NCI-H1048 (cell line): ENCODE measurements at regions not wholly inside any gene's neighbourhood (a gene's known extent, or its start where the extent isn't known, plus 50 kb on each side); places are given as distances from the start of the nearest gene placed in this dataset.

Experiments used
- DNase-seq: peaks from one replicate; lab custom pipeline; 2025; lab: John Stamatoyannopoulos, UW

GRCh38 chr6:119542037-119542436, 192.5 kb upstream of the MAN1A1 start:
- no peak for DNase-seq

DNA sequence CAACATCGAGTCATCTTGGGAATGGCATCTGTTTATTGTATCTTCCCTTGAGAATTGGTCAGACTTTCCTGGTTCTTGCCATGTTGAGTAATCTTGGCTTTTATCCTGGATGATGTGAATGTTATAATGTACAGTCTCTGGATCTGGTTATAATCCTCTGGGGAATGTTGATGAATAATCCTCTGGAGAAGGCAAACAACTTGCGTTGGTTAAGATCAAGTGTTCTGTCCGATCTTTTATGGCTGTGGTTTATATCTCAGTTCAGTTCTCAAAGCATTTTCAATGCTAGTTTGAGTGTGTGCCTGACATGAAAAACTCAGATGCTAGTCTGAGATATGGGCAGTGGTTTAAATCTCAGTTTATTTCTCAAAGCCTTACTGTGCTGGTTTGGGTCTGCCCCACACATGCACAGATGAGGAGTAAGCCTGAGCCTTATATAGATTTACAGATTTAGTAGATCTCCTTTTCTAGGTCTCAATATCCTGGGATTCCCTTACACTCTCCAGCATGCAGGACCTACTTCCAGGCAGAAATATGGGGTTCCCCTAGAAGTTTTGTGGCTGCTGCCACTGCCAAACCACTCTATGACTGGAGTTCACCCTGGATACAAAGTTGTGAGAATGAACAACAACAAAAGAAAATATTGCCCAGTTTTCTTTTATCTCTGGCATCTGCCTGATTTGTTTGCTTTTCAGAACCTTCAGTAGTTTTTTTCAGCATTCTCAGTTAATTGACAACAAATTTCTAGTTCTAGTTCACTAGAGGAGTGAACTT, 191.8 kb upstream of the MAN1A1 start:
- no peak for DNase-seq

- no peak for DNase-seq
Observed at GRCh38 chr6:119540417-119540816, 190.9 kb upstream of the MAN1A1 start.

GRCh38 chr6:119539066-119539746, 189.6 kb upstream of the MAN1A1 start:
- no peak for DNase-seq

DNA sequence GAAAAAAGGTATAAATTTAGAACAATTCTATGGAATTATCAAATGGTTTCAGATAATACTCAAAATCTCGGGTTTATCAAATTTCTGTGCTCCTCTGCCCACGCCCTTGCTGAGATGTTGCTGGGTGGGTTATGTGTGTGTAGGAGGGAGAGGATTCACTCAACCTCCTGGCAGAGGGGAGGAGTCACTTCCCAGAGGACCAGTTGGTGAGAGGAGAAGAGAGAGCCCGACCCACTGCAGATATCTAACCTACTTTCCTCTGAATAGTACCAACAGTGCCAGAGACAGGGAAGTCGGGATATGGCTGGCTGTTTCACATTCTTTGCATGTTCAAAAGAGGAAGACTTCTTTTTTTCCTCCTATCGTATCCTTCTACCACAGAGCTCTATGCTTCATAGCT, 187.1 kb upstream of the MAN1A1 start:
- DNase-seq = no peak

DNA sequence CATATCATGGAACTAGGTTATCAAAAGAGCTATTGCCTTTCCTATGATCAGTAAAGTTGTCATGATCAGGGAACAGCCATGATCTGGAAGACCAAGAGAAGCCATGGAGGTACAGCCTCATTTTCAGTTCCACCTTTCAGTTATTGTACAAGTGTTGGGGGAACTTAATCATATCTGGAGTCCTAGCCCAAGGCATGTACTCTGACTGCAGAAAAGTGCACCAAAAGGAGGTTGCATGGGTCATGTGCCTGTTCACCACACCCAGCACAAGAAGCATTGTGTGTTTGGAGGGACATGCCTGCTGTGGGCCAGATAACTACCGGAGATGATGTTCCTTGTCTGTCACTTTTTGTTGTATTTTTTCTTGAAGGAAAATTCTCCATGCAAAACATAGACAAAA, 185.8 kb upstream of the MAN1A1 start:
- DNase-seq = no peak

DNA sequence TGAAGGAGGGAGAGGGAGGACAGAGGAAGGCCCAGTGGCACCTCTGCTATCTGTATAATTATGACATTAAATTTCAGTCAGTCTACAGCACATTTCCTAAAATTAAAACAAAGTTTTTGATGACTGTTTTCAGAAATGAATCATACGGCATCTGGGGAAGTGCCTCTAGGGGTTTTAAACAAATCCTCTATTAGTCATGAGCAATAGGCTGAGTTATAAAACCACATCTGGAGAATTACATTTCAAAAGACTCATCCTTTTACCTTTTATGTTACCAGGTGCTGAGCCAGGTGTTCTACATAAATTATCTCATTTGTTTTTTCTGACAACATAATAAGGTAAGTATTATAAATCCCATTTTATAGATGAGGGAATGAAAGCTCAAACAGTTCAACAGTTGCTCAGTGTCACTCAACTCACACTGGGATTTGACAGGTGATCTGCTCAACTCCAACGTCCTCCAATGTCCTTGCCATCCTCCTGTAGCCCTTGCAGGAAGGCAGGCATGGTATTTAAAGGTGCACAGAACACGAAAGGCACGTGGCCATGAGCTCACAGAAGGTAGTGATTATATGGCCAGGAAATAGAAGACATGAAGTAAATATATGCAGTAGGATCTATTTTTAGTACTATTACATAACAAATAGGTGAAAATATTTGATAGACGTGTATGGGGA, 184.2 kb upstream of the MAN1A1 start:
- DNase-seq = no peak

DNA sequence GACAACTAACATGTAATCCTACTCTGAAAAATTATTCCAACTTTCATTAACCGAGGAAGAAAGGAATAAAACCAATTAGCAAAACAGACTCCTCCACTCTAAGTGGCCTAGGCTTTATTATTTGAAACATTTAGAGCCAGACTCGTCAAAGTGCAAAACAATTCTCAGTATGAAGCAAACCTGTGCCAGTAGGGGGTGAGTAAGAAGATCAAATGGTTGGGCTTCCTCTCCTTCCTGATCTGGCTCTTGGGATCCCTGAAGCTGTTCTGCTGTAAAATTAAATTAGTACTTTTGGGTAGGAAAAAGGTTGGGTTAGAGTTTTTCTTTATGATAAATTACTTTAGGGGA, 177.6 kb upstream of the MAN1A1 start:
- DNase-seq = no peak

DNA sequence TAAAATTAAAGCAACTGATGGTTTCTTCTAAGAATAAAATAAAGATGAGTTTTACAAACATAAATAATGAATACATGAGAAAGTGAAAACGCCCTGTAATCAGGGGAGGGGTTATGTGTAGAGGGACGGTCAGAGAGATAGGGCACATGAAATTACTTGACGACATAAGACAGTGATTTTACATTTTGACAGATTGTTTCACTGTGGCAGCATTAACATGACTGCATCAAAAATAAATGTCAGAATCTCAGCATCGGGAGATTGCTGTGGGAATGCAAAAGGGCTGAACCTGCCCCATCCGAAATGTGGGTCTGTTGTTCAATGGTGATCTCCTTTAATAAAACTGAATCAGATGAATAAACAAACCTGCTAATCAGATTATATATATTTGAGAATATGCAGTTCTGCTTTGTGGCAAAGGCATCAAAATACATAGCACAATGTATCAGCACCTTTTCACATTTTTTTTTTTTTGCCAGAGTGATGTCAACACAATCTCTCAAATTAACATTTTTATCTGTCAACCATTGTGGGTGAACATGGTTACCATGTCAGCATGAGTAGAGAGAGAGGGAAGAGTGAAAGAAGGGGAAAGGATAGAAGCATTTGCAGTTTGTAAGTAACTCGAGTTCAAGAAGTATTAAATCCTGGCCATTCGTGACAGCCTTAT, 177.1 kb upstream of the MAN1A1 start:
- no peak for DNase-seq

GRCh38 chr6:119524410-119524809, 174.8 kb upstream of the MAN1A1 start:
- no peak for DNase-seq

- DNase-seq = no peak
Observed at GRCh38 chr6:119523556-119523955, 174.0 kb upstream of the MAN1A1 start.

DNA sequence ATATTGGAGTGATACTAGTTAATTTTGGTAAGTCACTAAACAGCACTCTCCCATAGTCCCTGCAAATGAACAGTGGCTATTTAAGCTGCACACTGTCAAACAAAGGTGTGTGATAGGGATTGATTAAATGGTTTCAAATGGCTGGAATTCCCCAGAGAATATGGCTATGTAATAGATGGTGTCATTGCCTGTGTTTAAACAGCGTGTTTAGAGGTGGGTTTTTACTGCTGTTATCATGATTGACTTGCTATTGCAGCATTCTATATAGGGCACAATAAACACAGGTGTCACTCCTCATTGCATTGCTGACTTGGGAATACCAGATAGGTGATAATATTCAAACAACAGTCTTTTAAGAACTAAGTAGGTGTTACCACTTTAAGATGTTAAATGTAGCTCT, 171.7 kb upstream of the MAN1A1 start:
- DNase-seq = no peak

- DNase-seq = no peak
Observed at GRCh38 chr6:119517428-119517827, 167.9 kb upstream of the MAN1A1 start.

GRCh38 chr6:119514345-119514744, 164.8 kb upstream of the MAN1A1 start:
- DNase-seq = no peak

DNA sequence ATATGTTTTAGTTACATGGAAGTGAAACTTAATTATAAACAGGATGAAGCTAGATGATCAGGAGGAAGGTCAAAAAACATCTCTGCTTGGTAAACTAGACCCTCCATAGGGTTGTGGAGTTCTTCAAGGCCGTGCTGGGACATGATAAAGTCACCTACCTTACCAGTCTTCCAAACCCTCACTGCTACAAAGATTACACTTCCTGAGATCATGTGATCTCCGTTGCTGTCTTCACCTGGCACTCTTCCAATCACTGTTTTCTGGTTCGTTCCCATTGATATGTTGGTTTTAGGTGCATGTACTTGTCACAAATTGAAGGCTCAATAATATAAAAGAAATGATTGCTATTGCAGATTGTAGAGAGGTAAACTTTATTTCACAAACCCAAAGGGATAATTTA, 161.5 kb upstream of the MAN1A1 start:
- DNase-seq = no peak

GRCh38 chr6:119510246-119510645, 160.7 kb upstream of the MAN1A1 start:
- DNase-seq = no peak

- DNase-seq = no peak
Observed at GRCh38 chr6:119506631-119507174, 157.1 kb upstream of the MAN1A1 start.

GRCh38 chr6:119501798-119502483, 152.4 kb upstream of the MAN1A1 start:
- no peak for DNase-seq

GRCh38 chr6:119499797-119500196, 150.2 kb upstream of the MAN1A1 start:
- no peak for DNase-seq

DNA sequence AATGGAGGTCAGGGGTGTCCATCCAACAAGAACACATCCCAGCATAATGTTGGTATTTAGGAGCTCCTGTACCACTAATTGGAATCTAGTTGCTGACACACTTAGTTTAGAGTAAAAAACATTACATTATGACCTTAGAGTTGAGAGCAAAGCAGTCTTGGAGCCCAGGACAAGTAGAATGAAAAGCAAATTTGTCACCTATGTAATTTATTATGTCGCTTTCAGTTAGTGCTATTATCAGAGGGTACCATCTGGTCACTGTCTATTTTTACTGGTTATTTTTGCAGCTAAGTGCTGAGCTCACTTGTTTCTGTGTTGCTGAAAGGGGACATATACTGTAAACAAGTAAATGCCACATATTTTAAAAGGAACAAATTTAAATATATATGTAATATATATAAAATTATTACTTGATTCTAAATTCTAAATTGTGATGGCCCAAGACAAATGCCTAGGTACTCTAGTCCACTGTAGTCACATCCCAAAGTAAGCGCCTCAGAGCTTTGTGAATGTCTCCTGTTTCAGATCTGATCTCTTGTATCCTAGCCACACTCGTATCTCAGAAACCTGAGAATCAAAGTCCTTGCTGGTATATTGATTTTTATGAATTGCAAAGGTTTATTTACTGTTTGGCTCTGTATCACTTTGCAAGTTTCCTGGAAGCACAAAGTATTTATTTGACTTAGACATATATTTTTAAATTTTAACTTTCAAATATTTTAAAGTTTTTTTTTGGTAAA, 148.6 kb upstream of the MAN1A1 start:
- no peak for DNase-seq

DNA sequence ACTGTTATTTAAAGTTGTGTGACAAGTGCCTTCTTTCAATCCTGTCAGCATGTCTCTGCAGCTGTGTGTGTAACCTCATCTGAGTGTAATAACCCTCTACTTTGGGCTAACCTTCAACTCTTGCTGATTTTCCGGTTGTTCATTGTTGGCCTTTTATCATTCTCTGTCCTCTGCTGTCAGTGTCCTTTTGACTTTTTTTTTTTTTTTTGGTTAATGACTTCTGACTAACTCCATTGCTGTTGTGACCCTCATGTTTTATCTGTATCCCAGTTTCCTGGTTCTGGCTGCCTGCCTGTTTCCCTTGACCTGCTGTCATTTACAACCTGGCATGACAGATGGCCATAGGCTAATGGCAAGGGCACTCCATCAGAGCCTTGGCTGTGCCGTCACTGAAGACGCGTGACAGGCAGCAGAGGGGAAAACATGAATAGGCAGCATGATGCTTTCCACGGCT, 145.7 kb upstream of the MAN1A1 start:
- DNase-seq = no peak
